Kidney (tissue), 13 donors: ENCODE measurements at regions not wholly inside any gene's neighbourhood (a gene's known extent, or its start where the extent isn't known, plus 50 kb on each side); places are given as distances from the start of the nearest gene placed in this dataset.

Experiments used
- DNase-seq, 5 donors: peaks; one replicate each; pipeline ENCODE4 v3.0.0-alpha.2; 2013 to 2020
- FAIRE-seq: peaks from 2 replicates; lab custom pipeline; 2012; peaks lifted over from hg19 to GRCh38; lab: Jason Lieb, UNC
- H3K27ac ChIP-seq, 2 donors: one replicate each; pipeline ENCODE4 v1.7.0; 2013; ENCODE audit warnings: low read depth in 2 of 2, low read length in 2 of 2, inconsistent platforms in 1 of 2
- H3K27me3 ChIP-seq: one replicate; pipeline ENCODE4 v1.7.1; 2013; ENCODE audit warnings: low read length, inconsistent platforms; ENCODE audit not compliant: control insufficient read depth, insufficient read depth
- H3K36me3 ChIP-seq, 3 donors: one replicate each; pipeline versions ENCODE4 v1.7.0 to v1.7.1; 2013; ENCODE audit warnings: low read length in 3 of 3, control low read depth in 1 of 3, inconsistent platforms in 1 of 3; ENCODE audit not compliant: insufficient read depth in 3 of 3, control insufficient read depth in 2 of 3
- H3K4me1 ChIP-seq, 3 donors: one replicate each; pipeline versions ENCODE4 v1.7.0 to v1.7.1; 2013; ENCODE audit warnings: low read length in 3 of 3, inconsistent platforms in 1 of 3, low read depth in 1 of 3; ENCODE audit not compliant: control insufficient read depth in 2 of 3, insufficient read depth in 2 of 3
- H3K4me3 ChIP-seq, 3 donors: one replicate each; pipeline versions ENCODE4 v1.7.0 to v1.8.1; 2013; ENCODE audit warnings: low read length in 3 of 3, control low read depth in 1 of 3, inconsistent platforms in 1 of 3
- H3K9ac ChIP-seq, 3 donors: one replicate each; pipeline versions ENCODE4 v1.7.0 to v1.7.1; 2013; ENCODE audit warnings: low read length in 3 of 3, control low read depth in 1 of 3, inconsistent platforms in 1 of 3
- H3K9me3 ChIP-seq, 3 donors: one replicate each; pipeline versions ENCODE4 v1.7.0 to v1.7.1; 2013; ENCODE audit warnings: low read length in 3 of 3, control low read depth in 1 of 3, inconsistent platforms in 1 of 3; ENCODE audit not compliant: control insufficient read depth in 2 of 3, insufficient read depth in 1 of 3
- CTCF ChIP-seq: IDR thresholded peaks from 3 replicates; pipeline ENCODE4 v1.5.1; 2012; ENCODE audit warnings: mild to moderate bottlenecking, moderate library complexity, borderline replicate concordance; ENCODE audit not compliant: insufficient read depth; ENCODE audit errors: extremely low read depth
- intact Hi-C: fragments of 100-400 bp; cut with DNase I; formaldehyde crosslinking; loops from one replicate; pipeline ENCODE4 v1.11.1; 2022
- donor health status: control.
- donor health status: control.
- donor health status: control.
- donor health status: control.
- donor health status: control.
- donor health status: DM: yes; HTN: yes; CAD: no.
- donor health status: Normal renal cell carcinoma (clear cell type).

GRCh38 chr16:77536809-77537208 is 102.0 kb upstream of the ADAMTS18 start:
- H3K9ac ChIP-seq: no peak overlapping the region
- H3K36me3 ChIP-seq: no peaks in the 10 kb centered on the region
- no peaks in the 10 kb centered on the region for H3K27me3 ChIP-seq
- FAIRE-seq (no peak), DNase-seq (no peak)
- H3K27ac ChIP-seq: no peak overlapping the region
- intact Hi-C loops: no loop called here
- no peaks in the 10 kb centered on the region for H3K9me3 ChIP-seq
- H3K4me1 ChIP-seq: no peaks in the 10 kb centered on the region
- TF ChIP-seq CTCF: no peak
- H3K4me3 ChIP-seq: no peak overlapping the region

- no peak overlapping the region for H3K9ac ChIP-seq
- intact Hi-C loops: no loop called here
- no peaks in the 10 kb centered on the region for H3K36me3 ChIP-seq
- no peak overlapping the region for H3K4me3 ChIP-seq
- FAIRE-seq (no peak), DNase-seq (peak in 3 of 5 donors; percentile 17 to 85 (median 72))
- H3K9me3 ChIP-seq: no peaks in the 10 kb centered on the region
- H3K27ac ChIP-seq: no peak overlapping the region
- TF ChIP-seq CTCF: no peak
- no peaks in the 10 kb centered on the region for H3K4me1 ChIP-seq
- no peaks in the 10 kb centered on the region for H3K27me3 ChIP-seq
These were observed 104.7 kb upstream of the ADAMTS18 start for GRCh38 chr16:77539421-77540034.

GRCh38 chr16:77540646-77541045 is 105.8 kb upstream of the ADAMTS18 start:
- TF ChIP-seq CTCF: no peak
- H3K27me3 ChIP-seq: no peaks in the 10 kb centered on the region
- no peaks in the 10 kb centered on the region for H3K4me1 ChIP-seq
- H3K4me3 ChIP-seq: no peak overlapping the region
- no peak overlapping the region for H3K27ac ChIP-seq
- FAIRE-seq: no peak
- peak in 1 of 5 donors; percentile 30 for DNase-seq
- intact Hi-C loops: no loop called here
- H3K9me3 ChIP-seq: no peaks in the 10 kb centered on the region
- H3K36me3 ChIP-seq: no peaks in the 10 kb centered on the region
- H3K9ac ChIP-seq: no peak overlapping the region

DNA sequence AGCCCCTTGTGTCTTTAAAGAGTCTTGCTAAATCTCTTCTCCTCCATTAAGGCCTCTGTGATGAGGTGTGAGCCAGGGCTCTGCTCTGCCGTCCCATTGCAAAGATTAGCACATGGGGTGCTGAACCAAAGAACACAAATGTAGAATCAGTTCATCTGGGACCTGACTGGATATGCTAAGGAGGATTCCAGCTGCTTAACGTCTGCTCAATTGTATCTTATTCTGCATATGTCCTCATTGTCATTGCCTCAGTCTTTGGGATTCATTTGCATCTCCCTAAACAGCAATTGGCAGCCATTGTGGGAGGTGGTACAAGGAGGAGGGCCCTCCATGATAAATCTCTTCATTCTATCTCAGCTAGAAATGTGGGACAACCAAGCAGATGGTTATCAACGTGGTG is 106.3 kb upstream of the ADAMTS18 start:
- no peaks in the 10 kb centered on the region for H3K4me1 ChIP-seq
- no peaks in the 10 kb centered on the region for H3K36me3 ChIP-seq
- H3K27ac ChIP-seq: no peak overlapping the region
- no peak overlapping the region for H3K4me3 ChIP-seq
- no peak overlapping the region for H3K9ac ChIP-seq
- TF ChIP-seq CTCF: no peak
- intact Hi-C loops: no loop called here
- no peaks in the 10 kb centered on the region for H3K27me3 ChIP-seq
- H3K9me3 ChIP-seq: no peaks in the 10 kb centered on the region
- DNase-seq (no peak), FAIRE-seq (no peak)
